SK-N-SH (cell line): ENCODE measurements at regions not wholly inside any gene's neighbourhood (a gene's known extent, or its start where the extent isn't known, plus 50 kb on each side); places are given as distances from the start of the nearest gene placed in this dataset.

Source experiments
- CTCF ChIA-PET: fragments of 300-600, 350-600 bp; formaldehyde crosslinking; extraction: SDS; loops from one replicate; lab custom pipeline; 2021; lab: Yijun Ruan, JAX
- POLR2A ChIA-PET: fragments of 350-600 bp; sonication (Branson Sonifier 250); formaldehyde crosslinking; extraction: SDS; loops from one replicate; lab custom pipeline; 2020; ENCODE audit warnings: antibody characterized with exemption, inconsistent platforms; lab: Yijun Ruan, JAX
- DNase-seq: peaks from one replicate; pipeline ENCODE4 v3.0.0; 2012
- H2AFZ ChIP-seq: fragments of 200-600 bp; sonication (generic); 2 replicates; pipeline ENCODE4 v1.8.1; 2016; ENCODE audit warnings: antibody characterized with exemption, mild to moderate bottlenecking, low read depth
- H3F3A ChIP-seq: fragments of 200-600 bp; sonication (generic); replicated peaks from 2 replicates; pipeline ENCODE3; 2016; ENCODE audit warnings: antibody characterized with exemption, mild to moderate bottlenecking; ENCODE audit not compliant: insufficient read depth
- H3K27ac ChIP-seq, 2 experiments: fragments of 200-500 bp in 1 of 2; fragments of 200-600 bp in 1 of 2; sonication (Bioruptor generic) in 1 of 2; sonication (generic), shearing (Covaris generic) in 1 of 2; 2 replicates each; pipeline versions ENCODE4 v1.5.1 to v1.6.1; 2014 to 2016; ENCODE audit warnings: low read depth in 2 of 2, inconsistent platforms in 1 of 2, low read length in 1 of 2, mild to moderate bottlenecking in 1 of 2, mixed read lengths in 1 of 2
- H3K27me3 ChIP-seq: fragments of 200-600 bp; sonication (generic), shearing (Covaris generic); 2 replicates; pipeline ENCODE4 v1.6.1; 2016; ENCODE audit warnings: mixed run types; ENCODE audit not compliant: insufficient read depth
- H3K36me3 ChIP-seq, 2 experiments: fragments of 200-500 bp in 1 of 2; fragments of 200-600 bp in 1 of 2; sonication (Bioruptor generic) in 1 of 2; sonication (generic) in 1 of 2; replicated peaks in 1 of 2; 2 replicates each; pipeline versions ENCODE3 to v1.5.1; 2014 to 2016; ENCODE audit warnings: low read length in 1 of 2, mild to moderate bottlenecking in 1 of 2; ENCODE audit not compliant: insufficient read depth in 2 of 2, control insufficient read depth in 1 of 2
- H3K4me1 ChIP-seq, 2 experiments: fragments of 200-500 bp in 1 of 2; fragments of 200-600 bp in 1 of 2; sonication (Bioruptor generic) in 1 of 2; sonication (generic), shearing (Covaris generic) in 1 of 2; 2 replicates each; pipeline versions ENCODE4 v1.5.1 to v1.6.1; 2014 to 2016; ENCODE audit warnings: low read depth in 1 of 2, low read length in 1 of 2, mixed run types in 1 of 2; ENCODE audit not compliant: insufficient read depth in 2 of 2, control insufficient read depth in 1 of 2
- H3K4me2 ChIP-seq: fragments of 200-600 bp; sonication (generic), shearing (Covaris generic); 2 replicates; pipeline ENCODE4 v1.6.1; 2017; ENCODE audit warnings: mixed run types
- H3K4me3 ChIP-seq, 2 experiments: fragments of 200-500 bp in 1 of 2; fragments of 200-600 bp in 1 of 2; sonication (Bioruptor generic) in 1 of 2; sonication (generic), shearing (Covaris generic) in 1 of 2; 2 replicates each; pipeline versions ENCODE4 v1.5.1 to v1.8.1; 2014 to 2016; ENCODE audit warnings: low read depth in 2 of 2, inconsistent platforms in 1 of 2, low read length in 1 of 2, mild to moderate bottlenecking in 1 of 2, mixed read lengths in 1 of 2, moderate library complexity in 1 of 2
- H3K79me2 ChIP-seq: fragments of 200-600 bp; sonication (generic); 2 replicates; pipeline ENCODE4 v1.8.1; 2017; ENCODE audit warnings: mild to moderate bottlenecking; ENCODE audit not compliant: insufficient read depth
- H3K9ac ChIP-seq: fragments of 200-600 bp; sonication (generic); 2 replicates; pipeline ENCODE4 v1.6.1; 2017; ENCODE audit warnings: mixed run types
- H3K9me2 ChIP-seq: fragments of 200-600 bp; sonication (generic); 2 replicates; pipeline ENCODE4 v1.6.1; 2017; ENCODE audit warnings: mixed run types
- H3K9me3 ChIP-seq: fragments of 200-600 bp; sonication (generic); 2 replicates; pipeline ENCODE4 v1.6.1; 2017; ENCODE audit warnings: mixed run types, mild to moderate bottlenecking, moderate library complexity
- H4K20me1 ChIP-seq: fragments of 200-600 bp; sonication (generic); 2 replicates; pipeline ENCODE4 v1.6.1; 2017; ENCODE audit warnings: mild to moderate bottlenecking, mixed run types; ENCODE audit not compliant: insufficient read depth
- EP300 ChIP-seq, 2 experiments: IDR thresholded peaks; 2 replicates each; pipeline versions ENCODE4 v1.4.0 to v1.6.1; 2012; ENCODE audit warnings: borderline replicate concordance in 1 of 2, low read depth in 1 of 2, low read length in 1 of 2
- FOXJ3 ChIP-seq: sonication (generic); formaldehyde crosslinking; IDR thresholded peaks from 2 replicates; pipeline ENCODE4 v1.5.1; 2020; ENCODE audit warnings: mild to moderate bottlenecking, missing genetic modification reagents
- JUND ChIP-seq: IDR thresholded peaks from 2 replicates; pipeline ENCODE4 v1.4.0; 2012
- MEF2A ChIP-seq: IDR thresholded peaks from 2 replicates; pipeline ENCODE4 v1.4.0; 2012; ENCODE audit warnings: low read depth, borderline replicate concordance
- MXI1 ChIP-seq: IDR thresholded peaks from 2 replicates; pipeline ENCODE4 v1.6.1; 2012; ENCODE audit warnings: mild to moderate bottlenecking, low read depth, low read length, improper control_type of control experiment
- NFIC ChIP-seq: IDR thresholded peaks from 2 replicates; pipeline ENCODE4 v1.4.0; 2012; ENCODE audit warnings: borderline replicate concordance
- NRF1 ChIP-seq: IDR thresholded peaks from 2 replicates; pipeline ENCODE4 v1.6.1; 2012; ENCODE audit warnings: low read depth, mild to moderate bottlenecking, low read length
- POLR2AphosphoS5 ChIP-seq: IDR thresholded peaks from 2 replicates; pipeline ENCODE4 v1.6.1; 2012; ENCODE audit warnings: low read depth, low read length
- RAD21 ChIP-seq: IDR thresholded peaks from 2 replicates; pipeline ENCODE4 v1.6.1; 2012; ENCODE audit warnings: mild to moderate bottlenecking, low read length
- RCOR1 ChIP-seq: fragments of 150-350 bp; IDR thresholded peaks from 2 replicates; pipeline ENCODE4 v1.6.1; 2017; ENCODE audit warnings: antibody characterized with exemption, low read length
- RFX5 ChIP-seq: IDR thresholded peaks from 2 replicates; pipeline ENCODE4 v1.6.1; 2012; ENCODE audit warnings: mild to moderate bottlenecking, improper control_type of control experiment, low read length
- RXRA ChIP-seq: IDR thresholded peaks from 2 replicates; pipeline ENCODE4 v1.4.0; 2012; ENCODE audit warnings: low read depth, mild to moderate bottlenecking, borderline replicate concordance
- SMC3 ChIP-seq: IDR thresholded peaks from 2 replicates; pipeline ENCODE4 v1.6.1; 2012; ENCODE audit warnings: low read depth, low read length, improper control_type of control experiment
- TCF12 ChIP-seq: IDR thresholded peaks from 2 replicates; pipeline ENCODE4 v1.4.0; 2012
- TEAD4 ChIP-seq: IDR thresholded peaks from 2 replicates; pipeline ENCODE4 v1.4.0; 2012; ENCODE audit warnings: mild to moderate bottlenecking, borderline replicate concordance; ENCODE audit not compliant: insufficient read depth
- USF1 ChIP-seq: IDR thresholded peaks from 2 replicates; pipeline ENCODE4 v1.4.0; 2012; ENCODE audit warnings: low read depth, borderline replicate concordance
- YY1 ChIP-seq: IDR thresholded peaks from 2 replicates; pipeline ENCODE4 v1.4.0; 2012; ENCODE audit warnings: low read depth, mild to moderate bottlenecking
- WGBS: methylation state at CpG from one replicate; pipeline ENCODE4 v1.1.6; 2017; ENCODE audit warnings: low lambda C conversion rate; 5-methylcytosine and 5-hydroxymethylcytosine counted together
- TF ChIP-seq, protein P1 (sequence below): fragments of 150-350 bp; IDR thresholded peaks from 2 replicates; pipeline ENCODE4 v1.6.1; 2016; ENCODE audit warnings: mild to moderate bottlenecking, low read depth, low read length
- TF ChIP-seq, protein P2 (sequence below): fragments of 200-600 bp; sonication (generic); IDR thresholded peaks from 2 replicates; pipeline ENCODE4 v1.6.1; 2017; ENCODE audit warnings: antibody characterized with exemption, mild to moderate bottlenecking, moderate library complexity

DNA sequence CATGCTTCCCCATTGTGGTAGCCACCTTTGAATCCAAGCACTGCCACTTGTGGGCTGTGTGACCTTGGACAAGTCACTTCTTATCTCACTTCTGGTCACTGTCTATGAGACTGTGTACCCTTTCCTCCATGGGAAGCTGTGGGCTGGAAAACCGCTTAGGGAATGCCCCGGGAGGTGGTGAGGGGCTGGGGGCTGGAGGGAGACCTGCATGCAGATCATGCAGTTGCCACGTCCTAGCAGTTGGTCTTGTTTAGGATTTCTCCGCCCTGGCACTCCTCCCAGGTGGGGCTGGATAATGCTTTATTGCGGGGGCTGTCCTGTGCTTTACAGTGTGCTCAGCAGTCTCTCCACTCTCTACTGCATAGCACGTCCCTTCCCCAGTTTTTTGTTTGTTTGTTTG, 62.9 kb upstream of the OPN4 start:
- CTCF ChIA-PET = no interaction called here
- no peaks in the 10 kb centered on the region for H4K20me1 ChIP-seq
- POLR2A ChIA-PET = no interaction called here
- H3F3A ChIP-seq = no peaks in the 10 kb centered on the region
- 61% methylated on average over 6 of the region's 6 CpGs for WGBS
- H3K36me3 ChIP-seq = no peaks in the 10 kb centered on the region
- H3K9me2 ChIP-seq = no peaks in the 10 kb centered on the region
- no peak overlapping the region for H3K4me3 ChIP-seq
- TF ChIP-seq, protein P1, sequence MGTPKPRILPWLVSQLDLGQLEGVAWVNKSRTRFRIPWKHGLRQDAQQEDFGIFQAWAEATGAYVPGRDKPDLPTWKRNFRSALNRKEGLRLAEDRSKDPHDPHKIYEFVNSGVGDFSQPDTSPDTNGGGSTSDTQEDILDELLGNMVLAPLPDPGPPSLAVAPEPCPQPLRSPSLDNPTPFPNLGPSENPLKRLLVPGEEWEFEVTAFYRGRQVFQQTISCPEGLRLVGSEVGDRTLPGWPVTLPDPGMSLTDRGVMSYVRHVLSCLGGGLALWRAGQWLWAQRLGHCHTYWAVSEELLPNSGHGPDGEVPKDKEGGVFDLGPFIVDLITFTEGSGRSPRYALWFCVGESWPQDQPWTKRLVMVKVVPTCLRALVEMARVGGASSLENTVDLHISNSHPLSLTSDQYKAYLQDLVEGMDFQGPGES = no peak
- H3K27me3 ChIP-seq = no peaks in the 10 kb centered on the region
- no peaks in the 10 kb centered on the region for H3K79me2 ChIP-seq
- no peaks in the 10 kb centered on the region for H3K9me3 ChIP-seq
- no peak overlapping the region for H3K27ac ChIP-seq
- H3K4me1 ChIP-seq = no peaks in the 10 kb centered on the region
- no peak for DNase-seq
- no peak overlapping the region for H3K9ac ChIP-seq
- H2AFZ ChIP-seq = no peak overlapping the region
- no peak overlapping the region for H3K4me2 ChIP-seq

GRCh38 chr10:86592413-86592812, 61.9 kb upstream of the OPN4 start:
- Histone ChIP-seq H3K9ac (no peak overlapping the region), H3K36me3 (no peaks in the 10 kb centered on the region), H3K4me2 (no peak overlapping the region), H3F3A (no peaks in the 10 kb centered on the region), H3K27ac (no peak overlapping the region), H3K4me1 (no peaks in the 10 kb centered on the region), H3K27me3 (no peaks in the 10 kb centered on the region), H3K79me2 (no peaks in the 10 kb centered on the region), H3K9me3 (no peaks in the 10 kb centered on the region), H3K4me3 (no peak overlapping the region), H2AFZ (no peak overlapping the region), H3K9me2 (no peaks in the 10 kb centered on the region), H4K20me1 (no peaks in the 10 kb centered on the region)
- ChIA-PET CTCF (interaction anchor here (1.3 to 1.8 kb wide), 2 partner anchors 192 to 307 kb away, joined by 3 to 5 read pairs; no protein-coding TSS in a partner anchor), POLR2A (no interaction called here)
- TF ChIP-seq RAD21 (peak; percentile 47), MEF2A (no peak), TCF12 (no peak), JUND (no peak), RXRA (no peak), EP300 (IDR thresholded peaks at IDR 0.05; ENCODE audit: borderline replicate concordance in 1 of 2, low read depth in 1 of 2, low read length in 1 of 2) (no peak), RCOR1 (no peak), SMC3 (no peak)
- TF ChIP-seq, protein P2, sequence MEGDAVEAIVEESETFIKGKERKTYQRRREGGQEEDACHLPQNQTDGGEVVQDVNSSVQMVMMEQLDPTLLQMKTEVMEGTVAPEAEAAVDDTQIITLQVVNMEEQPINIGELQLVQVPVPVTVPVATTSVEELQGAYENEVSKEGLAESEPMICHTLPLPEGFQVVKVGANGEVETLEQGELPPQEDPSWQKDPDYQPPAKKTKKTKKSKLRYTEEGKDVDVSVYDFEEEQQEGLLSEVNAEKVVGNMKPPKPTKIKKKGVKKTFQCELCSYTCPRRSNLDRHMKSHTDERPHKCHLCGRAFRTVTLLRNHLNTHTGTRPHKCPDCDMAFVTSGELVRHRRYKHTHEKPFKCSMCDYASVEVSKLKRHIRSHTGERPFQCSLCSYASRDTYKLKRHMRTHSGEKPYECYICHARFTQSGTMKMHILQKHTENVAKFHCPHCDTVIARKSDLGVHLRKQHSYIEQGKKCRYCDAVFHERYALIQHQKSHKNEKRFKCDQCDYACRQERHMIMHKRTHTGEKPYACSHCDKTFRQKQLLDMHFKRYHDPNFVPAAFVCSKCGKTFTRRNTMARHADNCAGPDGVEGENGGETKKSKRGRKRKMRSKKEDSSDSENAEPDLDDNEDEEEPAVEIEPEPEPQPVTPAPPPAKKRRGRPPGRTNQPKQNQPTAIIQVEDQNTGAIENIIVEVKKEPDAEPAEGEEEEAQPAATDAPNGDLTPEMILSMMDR = no peak; the same call in 1 of the 2 replicates
- DNase-seq = no peak
- 86% methylated on average over 4 of the region's 4 CpGs for WGBS

- H3K9me3 ChIP-seq = no peaks in the 10 kb centered on the region
- CTCF ChIA-PET = interaction anchor here (0.6 to 4.7 kb wide), 2 partner anchors 9 to 246 kb away, joined by 3 to 35 read pairs; no protein-coding TSS in a partner anchor
- POLR2A ChIA-PET = no interaction called here
- no peak overlapping the region for H3K9ac ChIP-seq
- no peaks in the 10 kb centered on the region for H3F3A ChIP-seq
- H3K36me3 ChIP-seq = no peaks in the 10 kb centered on the region
- WGBS = 58% methylated on average over 5 of the region's 5 CpGs
- H3K9me2 ChIP-seq = no peaks in the 10 kb centered on the region
- H3K27me3 ChIP-seq = no peaks in the 10 kb centered on the region
- no peak overlapping the region for H3K27ac ChIP-seq
- DNase-seq = no peak
- H3K4me3 ChIP-seq = no peak overlapping the region
- H3K79me2 ChIP-seq = no peaks in the 10 kb centered on the region
- no peak overlapping the region for H3K4me2 ChIP-seq
- no peak overlapping the region for H2AFZ ChIP-seq
- H3K4me1 ChIP-seq = peaks cover 0 to 2% of the 10 kb centered on the region in 2 experiments; a peak in 1 of 4 replicates
- no peaks in the 10 kb centered on the region for H4K20me1 ChIP-seq
- TF ChIP-seq USF1 (no peak), NRF1 (no peak), NFIC (no peak), FOXJ3 (CRISPR knock-in tag) (no peak), YY1 (no peak), POLR2AphosphoS5 (no peak), RFX5 (no peak), MXI1 (no peak), TEAD4 (no peak)
These were observed 59.8 kb upstream of the OPN4 start for GRCh38 chr10:86594535-86594934.
